Ascending aorta (tissue), 2 donors: ENCODE measurements at regions not wholly inside any gene's neighbourhood (a gene's known extent, or its start where the extent isn't known, plus 50 kb on each side); places are given as distances from the start of the nearest gene placed in this dataset.
"Not testable (repeated sequence)": the region's sequence is repeated elsewhere in the genome, so short reads cannot be mapped to it uniquely, and the experiment has no call there.

Source experiments
- DNase-seq, 2 donors: peaks; one replicate each; pipeline ENCODE4 v3.0.0-alpha.2; 2019; ENCODE audit warnings: low spot score in 2 of 2
- H3K27ac ChIP-seq, 2 donors: fragments of 200-600 bp; sonication (generic); one replicate each; pipeline ENCODE4 v1.5.1; 2016 to 2017; ENCODE audit warnings: mild to moderate bottlenecking in 1 of 2
- H3K27me3 ChIP-seq: fragments of 200-600 bp; sonication (generic); one replicate; pipeline ENCODE4 v1.5.1; 2017
- H3K36me3 ChIP-seq, 2 donors: fragments of 200-600 bp; sonication (generic); one replicate each; pipeline ENCODE4 v1.5.1; 2016
- H3K4me1 ChIP-seq, 2 donors: fragments of 200-600 bp; sonication (generic); one replicate each; pipeline ENCODE4 v1.5.1; 2016 to 2017; ENCODE audit warnings: mild to moderate bottlenecking in 1 of 2
- H3K4me3 ChIP-seq, 2 donors: fragments of 200-600 bp; sonication (generic); one replicate each; pipeline ENCODE4 v1.5.1; 2016 to 2017; ENCODE audit warnings: mild to moderate bottlenecking in 1 of 2
- H3K9me3 ChIP-seq, 2 donors: fragments of 200-600 bp; sonication (generic); one replicate each; pipeline ENCODE4 v1.5.1; 2016
- intact Hi-C: fragments of 100-400 bp; cut with DNase I; formaldehyde crosslinking; loops from one replicate; pipeline ENCODE4 v1.15.1; 2023
- TF ChIP-seq, protein P1 (sequence below), 3 experiments: fragments of 200-600 bp in 2 of 3; fragments of 450-650 bp in 1 of 3; sonication (generic) in 2 of 3; IDR thresholded peaks; one replicate each; pipeline ENCODE4 v1.5.1; 2016 to 2019; ENCODE audit warnings: antibody characterized with exemption in 3 of 3, mild to moderate bottlenecking in 1 of 3, moderate library complexity in 1 of 3

DNA sequence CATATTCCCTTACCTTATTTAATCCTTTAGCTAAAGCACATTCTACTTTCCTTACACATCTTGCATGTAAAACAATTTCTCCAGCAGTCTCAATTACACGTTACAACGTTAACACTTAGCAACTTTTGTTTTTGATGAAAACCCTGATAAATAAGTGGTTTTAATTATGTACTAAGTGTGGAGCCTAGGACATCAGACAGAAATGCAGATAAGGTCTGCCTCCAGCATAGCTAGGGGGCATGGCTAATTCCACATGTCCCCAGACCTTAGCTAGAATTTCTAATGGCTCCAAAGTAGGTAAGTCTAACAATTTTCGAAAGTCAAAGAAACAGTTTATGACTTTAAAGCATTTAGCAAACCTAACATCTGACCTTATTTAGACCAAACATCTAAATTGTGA is 77.4 kb upstream of the TERB2 start:
- Histone ChIP-seq H3K36me3 (no peaks in the 10 kb centered on the region), H3K27ac (no peak overlapping the region), H3K9me3 (peaks cover 0 to 17% of the 10 kb centered on the region in 2 donors), H3K27me3 (no peaks in the 10 kb centered on the region), H3K4me3 (no peak overlapping the region), H3K4me1 (no peaks in the 10 kb centered on the region)
- TF ChIP-seq, protein P1, sequence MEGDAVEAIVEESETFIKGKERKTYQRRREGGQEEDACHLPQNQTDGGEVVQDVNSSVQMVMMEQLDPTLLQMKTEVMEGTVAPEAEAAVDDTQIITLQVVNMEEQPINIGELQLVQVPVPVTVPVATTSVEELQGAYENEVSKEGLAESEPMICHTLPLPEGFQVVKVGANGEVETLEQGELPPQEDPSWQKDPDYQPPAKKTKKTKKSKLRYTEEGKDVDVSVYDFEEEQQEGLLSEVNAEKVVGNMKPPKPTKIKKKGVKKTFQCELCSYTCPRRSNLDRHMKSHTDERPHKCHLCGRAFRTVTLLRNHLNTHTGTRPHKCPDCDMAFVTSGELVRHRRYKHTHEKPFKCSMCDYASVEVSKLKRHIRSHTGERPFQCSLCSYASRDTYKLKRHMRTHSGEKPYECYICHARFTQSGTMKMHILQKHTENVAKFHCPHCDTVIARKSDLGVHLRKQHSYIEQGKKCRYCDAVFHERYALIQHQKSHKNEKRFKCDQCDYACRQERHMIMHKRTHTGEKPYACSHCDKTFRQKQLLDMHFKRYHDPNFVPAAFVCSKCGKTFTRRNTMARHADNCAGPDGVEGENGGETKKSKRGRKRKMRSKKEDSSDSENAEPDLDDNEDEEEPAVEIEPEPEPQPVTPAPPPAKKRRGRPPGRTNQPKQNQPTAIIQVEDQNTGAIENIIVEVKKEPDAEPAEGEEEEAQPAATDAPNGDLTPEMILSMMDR (IDR thresholded peaks at IDR 0.05) = no peak
- intact Hi-C loops = no loop called here
- no peak for DNase-seq

DNA sequence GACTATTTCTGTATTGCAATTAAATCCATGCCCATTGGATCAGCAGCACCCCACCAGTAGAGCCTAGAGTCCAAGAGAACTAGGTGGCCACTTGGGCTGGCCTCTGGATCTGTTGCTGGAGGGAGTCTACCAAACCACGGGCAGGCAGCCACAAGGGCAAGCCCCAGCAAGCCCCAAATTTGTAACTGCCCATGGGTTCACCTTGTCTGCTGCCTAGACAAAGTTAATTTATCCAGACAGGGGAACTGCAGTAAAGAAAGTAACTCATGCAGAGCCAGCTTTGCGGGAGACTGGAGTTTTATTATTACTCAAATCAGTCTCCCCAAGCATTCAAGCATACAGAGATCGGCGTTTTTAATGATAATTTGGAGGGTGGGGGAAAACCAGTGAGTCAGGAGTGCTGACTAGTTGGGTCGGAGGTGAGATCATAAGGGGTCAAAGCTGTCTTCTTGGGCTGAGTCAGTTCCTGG is 74.0 kb upstream of the TERB2 start:
- no peaks in the 10 kb centered on the region for H3K27me3 ChIP-seq
- intact Hi-C loops = no loop called here
- H3K4me1 ChIP-seq = no peaks in the 10 kb centered on the region
- H3K9me3 ChIP-seq = peaks cover 0 to 4% of the 10 kb centered on the region in 2 donors
- H3K36me3 ChIP-seq = no peaks in the 10 kb centered on the region
- no peak overlapping the region for H3K27ac ChIP-seq
- no peak overlapping the region for H3K4me3 ChIP-seq
- TF ChIP-seq, protein P1 (IDR thresholded peaks at IDR 0.05) = no peak
- no peak for DNase-seq

DNA sequence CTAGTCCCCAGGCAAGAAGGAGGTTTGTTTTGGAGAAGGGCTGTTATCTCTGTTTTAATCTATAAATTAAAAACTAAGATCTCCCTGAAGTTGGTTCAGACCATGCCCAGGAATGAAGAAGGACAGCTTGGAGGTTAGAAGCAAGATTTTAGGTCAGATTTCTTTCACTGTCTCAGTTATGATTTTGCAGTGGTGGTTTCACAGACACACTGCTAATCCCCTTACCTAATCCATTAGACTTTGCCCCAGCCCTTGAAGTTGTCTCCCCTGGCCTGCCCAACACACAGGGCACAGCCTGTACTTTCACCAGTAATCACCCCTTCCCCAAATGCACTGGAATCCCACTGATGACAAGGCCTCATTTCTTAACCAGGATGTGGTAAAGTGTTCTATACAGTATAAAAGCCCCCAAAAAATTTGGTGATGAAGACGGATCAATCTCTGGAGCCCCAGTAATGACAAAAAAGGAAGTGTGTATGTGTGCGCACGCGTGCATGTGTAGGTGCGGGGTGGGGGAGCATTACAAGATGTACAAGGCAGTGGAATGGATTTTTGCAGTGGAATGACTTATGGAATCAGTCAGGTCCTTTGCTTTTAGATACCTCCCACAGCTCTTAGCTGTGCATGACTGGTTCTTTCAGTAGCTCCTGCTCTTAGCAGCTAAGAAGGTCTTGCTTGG is 73.1 kb upstream of the TERB2 start:
- intact Hi-C loops = no loop called here
- no peaks in the 10 kb centered on the region for H3K9me3 ChIP-seq
- no peaks in the 10 kb centered on the region for H3K4me1 ChIP-seq
- no peak for DNase-seq
- TF ChIP-seq, protein P1 (IDR thresholded peaks at IDR 0.05) = no peak
- H3K36me3 ChIP-seq = no peaks in the 10 kb centered on the region
- H3K27me3 ChIP-seq = no peaks in the 10 kb centered on the region
- H3K27ac ChIP-seq = no peak overlapping the region
- no peak overlapping the region for H3K4me3 ChIP-seq

DNA sequence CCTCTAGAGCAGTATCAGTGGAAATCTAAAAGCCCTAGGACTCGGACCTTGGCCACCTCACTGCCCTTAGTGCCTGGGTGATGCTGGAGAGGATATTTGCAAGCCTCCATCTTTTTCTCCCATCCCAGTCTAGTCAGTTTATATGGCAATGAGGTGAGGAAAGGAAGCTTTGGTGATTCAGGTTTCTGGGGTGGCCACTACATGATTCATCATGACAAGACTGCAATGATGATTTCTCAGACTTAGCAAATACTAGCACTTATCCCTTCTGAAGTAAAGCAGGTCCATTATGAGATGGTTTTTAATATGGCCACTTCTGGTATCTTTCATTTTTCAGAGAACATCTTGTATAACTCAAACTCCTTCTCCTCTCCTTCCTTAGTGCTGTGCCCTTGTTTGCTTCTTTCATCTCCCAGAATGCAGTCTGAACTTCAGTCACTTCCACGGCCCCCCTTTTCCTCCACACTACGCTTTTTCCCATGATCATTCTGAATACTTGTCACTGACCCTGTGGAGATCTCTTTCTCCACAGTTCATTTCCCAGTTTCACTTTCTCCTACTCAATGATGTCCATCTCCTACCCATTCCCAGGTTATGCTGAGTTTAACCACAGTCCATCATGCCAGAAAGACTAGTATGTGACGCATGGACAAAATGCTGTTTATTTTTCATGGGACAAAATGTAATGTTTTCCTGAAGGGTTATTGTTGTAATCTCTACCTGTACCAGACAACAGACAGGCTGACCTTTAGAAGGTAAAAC is 57.4 kb upstream of the TERB2 start:
- intact Hi-C loops, H3K36me3 ChIP-seq, DNase-seq, H3K9me3 ChIP-seq, H3K27ac ChIP-seq, H3K4me1 ChIP-seq, H3K4me3 ChIP-seq, H3K27me3 ChIP-seq: not testable (repeated sequence)

DNA sequence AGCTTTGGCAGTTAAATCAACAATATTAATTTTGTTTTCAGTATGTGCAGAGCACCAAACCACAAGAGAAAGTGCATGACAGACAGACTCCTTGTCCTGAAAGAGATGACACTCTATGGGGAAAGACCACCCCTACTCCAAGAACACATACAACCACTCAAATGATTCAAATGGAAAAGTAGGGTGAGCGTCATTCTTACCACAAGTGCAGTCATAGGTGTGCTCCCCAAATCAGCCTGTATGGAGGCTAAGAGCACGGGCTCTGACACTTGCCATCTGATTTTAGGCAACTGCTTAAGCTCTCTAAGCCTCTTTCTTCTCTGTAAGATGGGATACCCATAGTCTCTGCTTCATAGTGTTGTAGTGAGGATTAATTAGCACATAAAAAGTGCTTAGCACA is 56.7 kb upstream of the TERB2 start:
- H3K4me1 ChIP-seq, H3K9me3 ChIP-seq, H3K36me3 ChIP-seq, H3K27me3 ChIP-seq, H3K4me3 ChIP-seq, H3K27ac ChIP-seq, intact Hi-C loops, DNase-seq: not testable (repeated sequence)

DNA sequence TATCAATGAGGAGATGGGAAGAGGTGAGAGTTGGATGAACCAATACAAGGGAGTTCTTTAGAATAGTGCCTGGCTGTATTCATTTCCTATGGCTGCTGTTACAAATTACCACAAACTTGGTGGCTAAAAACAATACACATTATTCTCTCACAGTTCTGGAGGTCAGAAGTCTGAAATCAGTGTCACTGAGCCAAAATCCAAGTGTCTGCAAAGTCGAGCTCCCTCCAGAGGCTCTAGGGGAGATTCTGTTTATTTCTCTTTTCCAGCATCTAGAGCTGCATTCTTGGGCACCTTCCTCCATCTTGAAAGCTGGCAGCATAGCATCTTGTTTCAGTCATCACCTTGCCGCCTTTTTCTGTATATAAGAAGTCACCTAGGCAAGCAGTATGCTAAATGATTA is 55.7 kb upstream of the TERB2 start:
- H3K36me3 ChIP-seq, DNase-seq, H3K4me1 ChIP-seq, H3K27me3 ChIP-seq, H3K27ac ChIP-seq, H3K4me3 ChIP-seq, H3K9me3 ChIP-seq, intact Hi-C loops: not testable (repeated sequence)

DNA sequence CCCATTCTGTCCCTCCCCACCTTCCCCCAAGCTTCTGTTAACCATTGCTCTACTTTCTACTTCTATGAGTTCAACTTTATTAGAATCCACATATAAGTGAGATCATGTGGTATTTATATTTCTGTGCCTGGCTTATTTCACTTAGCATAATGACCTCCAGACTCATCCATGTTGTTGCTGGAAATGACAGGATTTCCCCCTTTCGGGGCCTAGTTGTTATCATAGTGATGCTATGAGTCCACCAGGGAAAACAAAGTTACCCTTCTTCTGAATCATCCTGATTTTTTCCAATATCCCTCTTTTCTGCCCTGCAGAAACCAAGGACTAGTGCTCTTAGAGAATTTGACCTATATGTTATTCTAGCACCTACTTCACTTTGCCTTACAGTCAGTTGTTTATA is 53.2 kb upstream of the TERB2 start:
- H3K9me3 ChIP-seq, intact Hi-C loops, H3K4me3 ChIP-seq, H3K27ac ChIP-seq, H3K36me3 ChIP-seq, H3K27me3 ChIP-seq, H3K4me1 ChIP-seq, DNase-seq: not testable (repeated sequence)

DNA sequence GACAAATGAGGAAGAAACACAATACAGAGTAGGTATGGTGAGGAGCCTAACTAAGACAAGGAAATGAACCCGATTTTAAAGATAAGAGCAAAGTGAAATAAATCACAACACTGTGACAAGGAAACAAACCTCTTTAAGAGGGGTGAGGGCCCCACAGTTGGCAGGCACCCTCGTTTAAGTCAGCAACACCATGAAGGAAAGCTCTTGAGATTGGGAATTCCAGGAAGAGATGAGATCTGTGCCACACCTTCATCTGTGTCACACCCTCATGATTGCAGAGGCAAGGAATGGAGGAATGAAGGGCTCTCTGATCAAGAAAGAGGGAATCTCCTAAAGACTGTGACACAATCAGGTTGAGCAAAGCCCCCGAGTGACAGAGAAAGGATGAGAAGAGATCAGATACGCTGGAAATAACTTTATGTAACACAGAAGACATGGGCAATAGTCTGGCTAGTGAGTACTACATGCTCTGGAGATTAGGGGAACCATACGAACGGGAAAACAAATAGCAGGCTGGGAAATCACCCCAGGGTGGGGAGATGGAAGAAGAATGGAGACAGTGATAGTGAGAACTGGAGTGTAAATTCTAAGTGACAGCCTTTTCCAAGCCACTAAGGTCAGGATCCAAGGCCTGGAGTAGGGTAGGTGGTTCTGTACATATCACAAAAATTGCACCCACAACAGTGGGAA is 51.7 kb upstream of the TERB2 start:
- intact Hi-C loops, H3K9me3 ChIP-seq, DNase-seq, H3K36me3 ChIP-seq, H3K27me3 ChIP-seq, H3K27ac ChIP-seq, H3K4me1 ChIP-seq, H3K4me3 ChIP-seq: not testable (repeated sequence)
